ENCODE measurements at regions not wholly inside any gene's neighbourhood (a gene's known extent, or its start where the extent isn't known, plus 50 kb on each side); places are given as distances from the start of the nearest gene placed in this dataset.
"Not testable (repeated sequence)": the region's sequence is repeated elsewhere in the genome, so short reads cannot be mapped to it uniquely, and the experiment has no call there.

DNA sequence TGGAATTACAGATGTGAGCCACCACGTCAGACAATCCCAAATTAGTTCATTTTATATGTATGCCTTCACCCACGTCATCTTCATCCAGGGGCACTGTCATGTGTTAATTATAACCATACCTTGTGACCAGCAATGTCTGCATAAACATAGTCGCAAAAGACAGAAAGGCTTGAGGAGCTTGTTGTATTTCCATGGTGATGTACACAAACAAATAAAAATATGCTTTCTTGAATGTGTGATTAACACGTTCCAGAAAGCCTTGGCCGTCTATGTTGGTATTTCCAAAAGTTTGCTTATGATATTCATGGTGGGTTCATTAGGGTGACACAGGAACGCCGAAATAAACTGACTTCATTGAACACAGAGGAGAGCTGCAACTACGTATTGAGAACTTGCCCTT is 524.7 kb upstream of the ZNF717 start:
- no peaks in the 10 kb centered on the region for H3K27me3 Mint-ChIP-seq (ENCODE audit: low read depth)
- no peak for DNase-seq (ENCODE audit: low spot score in 2 of 2, unreplicated experiment in 2 of 2)
- H3K4me1 Mint-ChIP-seq = peaks cover 57% of the 10 kb centered on the region
- no peak overlapping the region for H3K4me3 Mint-ChIP-seq
- no peaks in the 10 kb centered on the region for H3K36me3 Mint-ChIP-seq
- no peaks in the 10 kb centered on the region for H3K9me3 Mint-ChIP-seq
- no peak overlapping the region for H3K27ac Mint-ChIP-seq
- TF ChIP-seq, protein P1, sequence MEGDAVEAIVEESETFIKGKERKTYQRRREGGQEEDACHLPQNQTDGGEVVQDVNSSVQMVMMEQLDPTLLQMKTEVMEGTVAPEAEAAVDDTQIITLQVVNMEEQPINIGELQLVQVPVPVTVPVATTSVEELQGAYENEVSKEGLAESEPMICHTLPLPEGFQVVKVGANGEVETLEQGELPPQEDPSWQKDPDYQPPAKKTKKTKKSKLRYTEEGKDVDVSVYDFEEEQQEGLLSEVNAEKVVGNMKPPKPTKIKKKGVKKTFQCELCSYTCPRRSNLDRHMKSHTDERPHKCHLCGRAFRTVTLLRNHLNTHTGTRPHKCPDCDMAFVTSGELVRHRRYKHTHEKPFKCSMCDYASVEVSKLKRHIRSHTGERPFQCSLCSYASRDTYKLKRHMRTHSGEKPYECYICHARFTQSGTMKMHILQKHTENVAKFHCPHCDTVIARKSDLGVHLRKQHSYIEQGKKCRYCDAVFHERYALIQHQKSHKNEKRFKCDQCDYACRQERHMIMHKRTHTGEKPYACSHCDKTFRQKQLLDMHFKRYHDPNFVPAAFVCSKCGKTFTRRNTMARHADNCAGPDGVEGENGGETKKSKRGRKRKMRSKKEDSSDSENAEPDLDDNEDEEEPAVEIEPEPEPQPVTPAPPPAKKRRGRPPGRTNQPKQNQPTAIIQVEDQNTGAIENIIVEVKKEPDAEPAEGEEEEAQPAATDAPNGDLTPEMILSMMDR (IDR thresholded peaks at IDR 0.05; ENCODE audit: unreplicated experiment) = no peak

GRCh38 chr3:76310667-76311066 is 525.3 kb upstream of the ZNF717 start:
- TF ChIP-seq, protein P1 (IDR thresholded peaks at IDR 0.05; ENCODE audit: unreplicated experiment) = no peak
- Mint-ChIP-seq H3K27me3 (ENCODE audit: low read depth) (no peaks in the 10 kb centered on the region), H3K4me3 (no peak overlapping the region), H3K9me3 (peaks cover 1% of the 10 kb centered on the region), H3K4me1 (peaks cover 56% of the 10 kb centered on the region), H3K27ac (no peak overlapping the region), H3K36me3 (peaks cover 2% of the 10 kb centered on the region)
- no peak for DNase-seq (ENCODE audit: low spot score in 2 of 2, unreplicated experiment in 2 of 2)

DNA sequence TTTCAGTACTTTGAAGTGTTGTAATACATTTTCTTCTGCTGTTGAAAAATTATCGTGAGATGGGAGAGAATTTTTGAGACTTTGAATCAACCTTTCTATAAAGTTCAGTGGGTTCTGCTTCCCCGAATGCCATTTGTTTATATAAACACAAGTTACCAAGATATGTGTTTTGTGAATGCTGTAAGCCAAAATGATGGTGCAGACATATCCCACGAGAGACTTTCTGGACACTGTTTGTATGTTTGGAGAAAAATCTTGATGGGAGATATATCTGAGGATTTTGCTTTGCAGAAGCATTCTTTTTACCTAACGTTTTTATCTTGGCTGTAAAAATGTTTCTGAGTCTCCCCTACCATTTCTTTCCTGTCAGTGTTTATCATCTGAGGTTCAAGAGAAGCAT is 526.6 kb upstream of the ZNF717 start:
- no peak for DNase-seq (ENCODE audit: low spot score in 2 of 2, unreplicated experiment in 2 of 2)
- Mint-ChIP-seq H3K9me3 (peaks cover 12% of the 10 kb centered on the region), H3K4me3 (no peak overlapping the region), H3K27ac (peak overlapping the region; percentile 77), H3K27me3 (ENCODE audit: low read depth) (no peaks in the 10 kb centered on the region), H3K4me1 (peaks cover 49% of the 10 kb centered on the region), H3K36me3 (peaks cover 8% of the 10 kb centered on the region)
- TF ChIP-seq, protein P1 (IDR thresholded peaks at IDR 0.05; ENCODE audit: unreplicated experiment) = no peak

DNA sequence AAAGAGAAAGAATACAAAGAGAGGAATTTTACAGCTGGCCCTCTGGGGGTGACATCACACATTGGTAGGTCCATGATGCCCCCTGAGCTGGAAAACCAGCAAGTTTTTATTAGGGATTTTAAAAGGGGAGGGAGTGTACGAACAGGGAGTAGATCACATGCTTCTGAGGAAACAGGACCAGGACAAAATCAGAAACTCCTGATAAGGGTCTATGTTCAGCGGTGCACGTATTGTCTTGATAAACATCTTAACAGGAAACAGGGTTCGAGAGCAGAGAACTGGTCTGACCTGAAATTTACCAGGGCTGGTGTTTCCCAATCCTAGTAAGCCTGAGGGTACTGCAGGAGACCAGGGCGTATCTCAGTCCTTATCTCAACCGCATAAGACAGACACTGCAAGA is 530.6 kb upstream of the ZNF717 start:
- H3K36me3 Mint-ChIP-seq, H3K27ac Mint-ChIP-seq: not testable (repeated sequence)

GRCh38 chr3:76321614-76322013 is 536.3 kb upstream of the ZNF717 start:
- Mint-ChIP-seq H3K36me3 (no peaks in the 10 kb centered on the region), H3K4me3 (no peak overlapping the region), H3K4me1 (no peaks in the 10 kb centered on the region), H3K9me3 (peaks cover 9% of the 10 kb centered on the region), H3K27me3 (ENCODE audit: low read depth) (no peaks in the 10 kb centered on the region), H3K27ac (no peak overlapping the region)
- DNase-seq (ENCODE audit: low spot score in 2 of 2, unreplicated experiment in 2 of 2) = no peak
- TF ChIP-seq, protein P1 (IDR thresholded peaks at IDR 0.05; ENCODE audit: unreplicated experiment) = no peak

More for the DNA sequence above, 530.6 kb upstream of the ZNF717 start:
- Mint-ChIP-seq H3K4me1 (peaks cover 28% of the 10 kb centered on the region), H3K9me3 (peaks cover 18% of the 10 kb centered on the region)
- not testable (repeated sequence) for H3K27me3 Mint-ChIP-seq (ENCODE audit: low read depth); DNase-seq (ENCODE audit: low spot score in 2 of 2, unreplicated experiment in 2 of 2); H3K4me3 Mint-ChIP-seq

DNA sequence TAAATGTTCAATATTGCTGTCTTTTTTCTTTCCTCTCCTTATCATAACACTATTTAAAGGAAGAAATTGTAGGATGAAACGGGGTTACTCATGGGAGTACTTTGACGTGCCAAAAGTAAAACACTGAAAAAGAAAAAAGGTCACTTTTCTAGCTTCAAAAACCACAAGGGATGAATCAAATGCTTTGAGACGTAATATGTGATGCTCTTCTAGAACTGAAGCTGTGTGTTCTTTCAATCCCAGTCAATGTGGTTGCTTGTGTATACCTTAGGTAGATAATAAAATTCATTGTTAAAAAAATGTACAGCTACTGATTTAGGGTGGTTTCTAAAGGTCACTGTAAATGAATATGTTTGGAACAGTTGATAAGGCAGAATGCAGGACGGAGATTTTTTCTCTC is 538.8 kb upstream of the ZNF717 start:
- no peaks in the 10 kb centered on the region for H3K4me1 Mint-ChIP-seq
- TF ChIP-seq, protein P1 (IDR thresholded peaks at IDR 0.05; ENCODE audit: unreplicated experiment) = no peak
- no peaks in the 10 kb centered on the region for H3K9me3 Mint-ChIP-seq
- no peak overlapping the region for H3K27ac Mint-ChIP-seq
- no peak overlapping the region for H3K4me3 Mint-ChIP-seq
- no peak for DNase-seq (ENCODE audit: low spot score in 2 of 2, unreplicated experiment in 2 of 2)
- H3K27me3 Mint-ChIP-seq (ENCODE audit: low read depth) = no peaks in the 10 kb centered on the region
- peaks cover 2% of the 10 kb centered on the region for H3K36me3 Mint-ChIP-seq
